Effector memory CD8-positive, alpha-beta T cell (primary cell): ENCODE measurements at regions not wholly inside any gene's neighbourhood (a gene's known extent, or its start where the extent isn't known, plus 50 kb on each side); places are given as distances from the start of the nearest gene placed in this dataset.

Experiments used
- ATAC-seq: fragments of 150-1000 bp; cut with Tn5 transposase; replicated peaks from 2 replicates; pipeline ENCODE4 v1.10.0; 2021; ENCODE audit warnings: mild to moderate bottlenecking, moderate library complexity
- DNase-seq, 3 experiments: peaks; one replicate each; pipeline ENCODE4 v3.0.0; 2021
- H3K27ac Mint-ChIP-seq, 2 donors: one replicate each; pipeline ENCODE4 v1.8.0; 2022; ENCODE audit warnings: mild to moderate bottlenecking in 2 of 2, mixed read lengths in 2 of 2, moderate library complexity in 2 of 2
- H3K27me3 Mint-ChIP-seq, 2 donors: one replicate each; pipeline ENCODE4 v1.8.0; 2022; ENCODE audit warnings: mixed read lengths in 2 of 2
- H3K36me3 Mint-ChIP-seq: one replicate; pipeline ENCODE4 v1.8.0; 2022; ENCODE audit warnings: mild to moderate bottlenecking, moderate library complexity, mixed read lengths; ENCODE audit not compliant: insufficient read depth
- H3K4me1 Mint-ChIP-seq, 2 donors: one replicate each; pipeline ENCODE4 v1.8.0; 2022; ENCODE audit warnings: low read depth in 2 of 2, mixed read lengths in 2 of 2
- H3K4me3 Mint-ChIP-seq, 2 donors: one replicate each; pipeline ENCODE4 v1.8.0; 2022; ENCODE audit warnings: mild to moderate bottlenecking in 2 of 2, mixed read lengths in 2 of 2, moderate library complexity in 2 of 2
- H3K9me3 Mint-ChIP-seq, 2 donors: one replicate each; pipeline ENCODE4 v1.8.0; 2022; ENCODE audit warnings: mixed read lengths in 2 of 2

- no peaks in the 10 kb centered on the region for H3K4me1 Mint-ChIP-seq
- H3K27me3 Mint-ChIP-seq: peaks cover 21 to 58% of the 10 kb centered on the region in 2 donors
- ATAC-seq (no peak), DNase-seq (no peak)
- no peak overlapping the region for H3K4me3 Mint-ChIP-seq
- no peak overlapping the region for H3K27ac Mint-ChIP-seq
- peaks cover 5% of the 10 kb centered on the region for H3K36me3 Mint-ChIP-seq
- no peaks in the 10 kb centered on the region for H3K9me3 Mint-ChIP-seq
Observed at GRCh38 chr16:85469929-85470590, 143.1 kb upstream of the GSE1 start.

GRCh38 chr16:85470873-85471272, 142.2 kb upstream of the GSE1 start:
- Mint-ChIP-seq H3K4me1 (no peaks in the 10 kb centered on the region), H3K9me3 (no peaks in the 10 kb centered on the region), H3K36me3 (peaks cover 2% of the 10 kb centered on the region), H3K4me3 (no peak overlapping the region), H3K27me3 (peaks cover 16 to 50% of the 10 kb centered on the region in 2 donors), H3K27ac (no peak overlapping the region)
- DNase-seq: no peak
- ATAC-seq: no peak

GRCh38 chr16:85471469-85472431, 141.4 kb upstream of the GSE1 start:
- no peaks in the 10 kb centered on the region for H3K36me3 Mint-ChIP-seq
- no peak overlapping the region for H3K27ac Mint-ChIP-seq
- no peaks in the 10 kb centered on the region for H3K4me1 Mint-ChIP-seq
- peaks cover 16 to 49% of the 10 kb centered on the region in 2 donors for H3K27me3 Mint-ChIP-seq
- no peak overlapping the region for H3K4me3 Mint-ChIP-seq
- no peak for ATAC-seq
- no peak for DNase-seq
- H3K9me3 Mint-ChIP-seq: no peaks in the 10 kb centered on the region

GRCh38 chr16:85472514-85472913, 140.6 kb upstream of the GSE1 start:
- H3K9me3 Mint-ChIP-seq: no peaks in the 10 kb centered on the region
- H3K36me3 Mint-ChIP-seq: no peaks in the 10 kb centered on the region
- ATAC-seq: no peak
- H3K27ac Mint-ChIP-seq: no peak overlapping the region
- DNase-seq: no peak
- H3K4me3 Mint-ChIP-seq: no peak overlapping the region
- peaks cover 16 to 49% of the 10 kb centered on the region in 2 donors for H3K27me3 Mint-ChIP-seq
- no peaks in the 10 kb centered on the region for H3K4me1 Mint-ChIP-seq

- Mint-ChIP-seq H3K27me3 (peaks cover 16 to 49% of the 10 kb centered on the region in 2 donors), H3K36me3 (no peaks in the 10 kb centered on the region), H3K9me3 (no peaks in the 10 kb centered on the region), H3K4me3 (no peak overlapping the region), H3K27ac (no peak overlapping the region), H3K4me1 (no peaks in the 10 kb centered on the region)
- no peak for ATAC-seq
- no peak for DNase-seq
Observed at GRCh38 chr16:85473323-85473722, 139.8 kb upstream of the GSE1 start.

GRCh38 chr16:85473909-85474620, 139.1 kb upstream of the GSE1 start:
- Mint-ChIP-seq H3K4me1 (no peaks in the 10 kb centered on the region), H3K9me3 (no peaks in the 10 kb centered on the region), H3K27me3 (peaks cover 16 to 41% of the 10 kb centered on the region in 2 donors), H3K36me3 (no peaks in the 10 kb centered on the region), H3K4me3 (no peak overlapping the region), H3K27ac (no peak overlapping the region)
- ATAC-seq (no peak), DNase-seq (no peak)

- Mint-ChIP-seq H3K27me3 (peaks cover 16 to 39% of the 10 kb centered on the region in 2 donors), H3K27ac (no peak overlapping the region), H3K4me3 (no peak overlapping the region), H3K36me3 (no peaks in the 10 kb centered on the region), H3K4me1 (no peaks in the 10 kb centered on the region), H3K9me3 (no peaks in the 10 kb centered on the region)
- no peak for DNase-seq
- no peak for ATAC-seq
Observed at GRCh38 chr16:85474621-85475217, 138.4 kb upstream of the GSE1 start.

GRCh38 chr16:85475233-85475632, 137.9 kb upstream of the GSE1 start:
- Mint-ChIP-seq H3K4me3 (no peak overlapping the region), H3K9me3 (no peaks in the 10 kb centered on the region), H3K4me1 (no peaks in the 10 kb centered on the region), H3K36me3 (no peaks in the 10 kb centered on the region), H3K27ac (no peak overlapping the region), H3K27me3 (peaks cover 16 to 36% of the 10 kb centered on the region in 2 donors)
- DNase-seq: no peak
- no peak for ATAC-seq

- Mint-ChIP-seq H3K4me1 (no peaks in the 10 kb centered on the region), H3K27me3 (peaks cover 16 to 30% of the 10 kb centered on the region in 2 donors), H3K9me3 (no peaks in the 10 kb centered on the region), H3K27ac (no peak overlapping the region), H3K36me3 (no peaks in the 10 kb centered on the region), H3K4me3 (no peak overlapping the region)
- no peak for ATAC-seq
- no peak for DNase-seq
Observed at GRCh38 chr16:85475691-85476300, 137.3 kb upstream of the GSE1 start.

- H3K27me3 Mint-ChIP-seq: peaks cover 16 to 34% of the 10 kb centered on the region in 2 donors
- no peaks in the 10 kb centered on the region for H3K9me3 Mint-ChIP-seq
- no peaks in the 10 kb centered on the region for H3K4me1 Mint-ChIP-seq
- no peaks in the 10 kb centered on the region for H3K36me3 Mint-ChIP-seq
- ATAC-seq (no peak), DNase-seq (no peak)
- no peak overlapping the region for H3K27ac Mint-ChIP-seq
- H3K4me3 Mint-ChIP-seq: no peak overlapping the region
Observed at GRCh38 chr16:85476389-85476788, 136.7 kb upstream of the GSE1 start.

- H3K27me3 Mint-ChIP-seq: peaks cover 11 to 28% of the 10 kb centered on the region in 2 donors
Observed at GRCh38 chr16:85477801-85478363, 135.2 kb upstream of the GSE1 start.

GRCh38 chr16:85479972-85480726, 133.0 kb upstream of the GSE1 start:
- ATAC-seq: no peak
- no peak overlapping the region for H3K27ac Mint-ChIP-seq
- no peak for DNase-seq
- H3K4me3 Mint-ChIP-seq: no peak overlapping the region
- no peaks in the 10 kb centered on the region for H3K9me3 Mint-ChIP-seq
- H3K27me3 Mint-ChIP-seq: peaks cover 2 to 9% of the 10 kb centered on the region in 2 donors
- H3K36me3 Mint-ChIP-seq: no peaks in the 10 kb centered on the region
- H3K4me1 Mint-ChIP-seq: no peaks in the 10 kb centered on the region

More at GRCh38 chr16:85477801-85478363, 135.2 kb upstream of the GSE1 start:
- DNase-seq (no peak), ATAC-seq (no peak)
- Mint-ChIP-seq H3K27ac (no peak overlapping the region), H3K4me1 (no peaks in the 10 kb centered on the region), H3K4me3 (no peak overlapping the region), H3K36me3 (no peaks in the 10 kb centered on the region), H3K9me3 (no peaks in the 10 kb centered on the region)
